Neural progenitor cell (in vitro differentiated cells): ENCODE measurements at regions not wholly inside any gene's neighbourhood (a gene's known extent, or its start where the extent isn't known, plus 50 kb on each side); places are given as distances from the start of the nearest gene placed in this dataset.
"Not testable (repeated sequence)": the region's sequence is repeated elsewhere in the genome, so short reads cannot be mapped to it uniquely, and the experiment has no call there.

Experiments
- DNase-seq: peaks from one replicate; pipeline ENCODE4 v3.0.0-alpha.2; 2016; ENCODE audit warnings: low spot score
- H2AFZ ChIP-seq: fragments of 200-600 bp; sonication (generic); replicated peaks from 2 replicates; pipeline ENCODE4 v1.6.1; 2016; ENCODE audit warnings: antibody characterized with exemption
- H3F3A ChIP-seq: fragments of 200-600 bp; sonication (generic); 2 replicates; pipeline ENCODE4 v1.6.1; 2016; ENCODE audit warnings: antibody characterized with exemption, low read depth
- H3K27ac ChIP-seq: fragments of 200-600 bp; sonication (generic); 2 replicates; pipeline ENCODE4 v1.5.1; 2016; ENCODE audit warnings: mild to moderate bottlenecking
- H3K27me3 ChIP-seq: fragments of 200-600 bp; sonication (generic); 2 replicates; pipeline ENCODE4 v1.6.1; 2016; ENCODE audit warnings: mild to moderate bottlenecking, moderate library complexity
- H3K36me3 ChIP-seq: fragments of 200-600 bp; sonication (generic); 2 replicates; pipeline ENCODE4 v1.5.1; 2016
- H3K4me1 ChIP-seq: fragments of 200-600 bp; sonication (generic); 2 replicates; pipeline ENCODE4 v1.6.1; 2016; ENCODE audit warnings: mixed run types
- H3K4me2 ChIP-seq: fragments of 200-600 bp; sonication (generic); 2 replicates; pipeline ENCODE4 v1.6.1; 2016
- H3K4me3 ChIP-seq: fragments of 200-600 bp; sonication (generic); 2 replicates; pipeline ENCODE4 v1.5.1; 2016
- H3K79me2 ChIP-seq: fragments of 200-600 bp; sonication (generic); 2 replicates; pipeline ENCODE4 v1.6.1; 2016; ENCODE audit warnings: low read depth
- H3K9ac ChIP-seq: fragments of 200-600 bp; sonication (generic); 2 replicates; pipeline ENCODE4 v1.6.1; 2016
- H3K9me3 ChIP-seq: fragments of 200-600 bp; sonication (generic); 2 replicates; pipeline ENCODE4 v1.5.1; 2016; ENCODE audit warnings: low read depth
- H4K20me1 ChIP-seq: fragments of 200-600 bp; sonication (generic); 2 replicates; pipeline ENCODE4 v1.6.1; 2016; ENCODE audit warnings: low read depth
- H3K27ac Mint-ChIP-seq: 3 replicates; pipeline ENCODE4 v1.8.0; 2021; ENCODE audit warnings: mixed read lengths
- H3K27me3 Mint-ChIP-seq: 2 replicates; pipeline ENCODE4 v1.8.0; 2022; ENCODE audit warnings: low read depth, mild to moderate bottlenecking, inconsistent platforms, moderate library complexity, mixed read lengths; ENCODE audit not compliant: insufficient read depth
- H3K36me3 Mint-ChIP-seq: 3 replicates; pipeline ENCODE4 v1.8.0; 2021; ENCODE audit warnings: mixed read lengths
- H3K4me1 Mint-ChIP-seq: 3 replicates; pipeline ENCODE4 v1.8.0; 2021; ENCODE audit warnings: mixed read lengths
- H3K4me3 Mint-ChIP-seq: 3 replicates; pipeline ENCODE4 v1.8.0; 2021; ENCODE audit warnings: mild to moderate bottlenecking, moderate library complexity, mixed read lengths
- H3K9me3 Mint-ChIP-seq: 3 replicates; pipeline ENCODE4 v1.8.0; 2020; ENCODE audit warnings: mixed read lengths
- CTCF ChIP-seq: fragments of 200-600 bp; sonication (generic); IDR thresholded peaks from 2 replicates; pipeline ENCODE4 v1.5.1; 2017; ENCODE audit warnings: antibody characterized with exemption, mild to moderate bottlenecking
- EZH2 ChIP-seq: fragments of 200-600 bp; sonication (generic); IDR thresholded peaks from 2 replicates; pipeline ENCODE4 v1.6.1; 2017; ENCODE audit warnings: antibody characterized with exemption, mild to moderate bottlenecking, moderate library complexity
- EZH2phosphoT487 ChIP-seq: fragments of 200-600 bp; sonication (generic); IDR thresholded peaks from 2 replicates; pipeline ENCODE4 v1.6.1; 2017; ENCODE audit warnings: antibody characterized with exemption

- Mint-ChIP-seq H3K9me3 (no peaks in the 10 kb centered on the region), H3K36me3 (no peaks in the 10 kb centered on the region), H3K4me1 (no peaks in the 10 kb centered on the region), H3K27ac (no peak overlapping the region), H3K4me3 (no peak overlapping the region), H3K27me3 (no peaks in the 10 kb centered on the region)
- TF ChIP-seq EZH2phosphoT487 (no peak), EZH2 (no peak), CTCF (no peak)
- DNase-seq: no peak
- Histone ChIP-seq H3K4me1 (no peaks in the 10 kb centered on the region), H3F3A (no peaks in the 10 kb centered on the region), H3K79me2 (no peaks in the 10 kb centered on the region), H2AFZ (no peak overlapping the region), H3K4me3 (no peak overlapping the region), H3K36me3 (no peaks in the 10 kb centered on the region), H3K4me2 (no peak overlapping the region), H4K20me1 (no peaks in the 10 kb centered on the region), H3K9me3 (no peaks in the 10 kb centered on the region), H3K27ac (no peak overlapping the region), H3K27me3 (no peaks in the 10 kb centered on the region), H3K9ac (no peak overlapping the region)
Measured at GRCh38 chr3:35446896-35447295, 192.4 kb upstream of the ARPP21 start.

GRCh38 chr3:35448121-35448520 lies 191.2 kb upstream of the ARPP21 start:
- DNase-seq: no peak
- H3K27ac ChIP-seq: no peak overlapping the region
- H3K4me2 ChIP-seq: no peak overlapping the region
- H3K4me3 ChIP-seq: no peak overlapping the region
- no peak for TF ChIP-seq EZH2phosphoT487
- TF ChIP-seq EZH2: no peak
- no peak for TF ChIP-seq CTCF
- H2AFZ ChIP-seq: no peak overlapping the region
- H3K4me1 ChIP-seq: no peaks in the 10 kb centered on the region
- H3K36me3 ChIP-seq: no peaks in the 10 kb centered on the region
- Mint-ChIP-seq H3K27ac (no peak overlapping the region), H3K27me3 (peaks cover 2% of the 10 kb centered on the region), H3K9me3 (no peaks in the 10 kb centered on the region), H3K36me3 (no peaks in the 10 kb centered on the region), H3K4me3 (no peak overlapping the region), H3K4me1 (peaks cover 2% of the 10 kb centered on the region)
- H3K9me3 ChIP-seq: no peaks in the 10 kb centered on the region
- no peaks in the 10 kb centered on the region for H4K20me1 ChIP-seq
- H3K27me3 ChIP-seq: no peaks in the 10 kb centered on the region
- no peaks in the 10 kb centered on the region for H3F3A ChIP-seq
- H3K9ac ChIP-seq: no peak overlapping the region
- no peaks in the 10 kb centered on the region for H3K79me2 ChIP-seq

- H3K9me3 ChIP-seq: no peaks in the 10 kb centered on the region
- no peaks in the 10 kb centered on the region for H3K36me3 Mint-ChIP-seq
- H3K4me1 ChIP-seq: no peaks in the 10 kb centered on the region
- H3F3A ChIP-seq: no peaks in the 10 kb centered on the region
- no peak overlapping the region for H3K27ac ChIP-seq
- no peaks in the 10 kb centered on the region for H4K20me1 ChIP-seq
- no peak for DNase-seq
- H3K4me1 Mint-ChIP-seq: peaks cover 2% of the 10 kb centered on the region
- H3K9ac ChIP-seq: no peak overlapping the region
- H3K36me3 ChIP-seq: no peaks in the 10 kb centered on the region
- TF ChIP-seq EZH2phosphoT487 (no peak), EZH2 (no peak), CTCF (no peak)
- peaks cover 2% of the 10 kb centered on the region for H3K27me3 Mint-ChIP-seq
- no peak overlapping the region for H3K4me3 Mint-ChIP-seq
- H2AFZ ChIP-seq: no peak overlapping the region
- peaks cover 3% of the 10 kb centered on the region for H3K9me3 Mint-ChIP-seq
- H3K79me2 ChIP-seq: no peaks in the 10 kb centered on the region
- H3K27ac Mint-ChIP-seq: no peak overlapping the region
- no peak overlapping the region for H3K4me3 ChIP-seq
- H3K27me3 ChIP-seq: no peaks in the 10 kb centered on the region
- no peak overlapping the region for H3K4me2 ChIP-seq
Measured at GRCh38 chr3:35448681-35449080, 190.6 kb upstream of the ARPP21 start.

GRCh38 chr3:35454819-35455218 lies 184.5 kb upstream of the ARPP21 start:
- not testable (repeated sequence) for H3K4me3 Mint-ChIP-seq

More at GRCh38 chr3:35454819-35455218, 184.5 kb upstream of the ARPP21 start:
- not testable (repeated sequence) for H3K36me3 Mint-ChIP-seq, H3K27me3 Mint-ChIP-seq, H3K27me3 ChIP-seq, H3K4me3 ChIP-seq, H4K20me1 ChIP-seq, H3K27ac ChIP-seq, DNase-seq, H3K4me2 ChIP-seq, H2AFZ ChIP-seq, H3K4me1 ChIP-seq, H3F3A ChIP-seq, H3K36me3 ChIP-seq, H3K4me1 Mint-ChIP-seq, H3K9me3 ChIP-seq, H3K79me2 ChIP-seq, H3K9ac ChIP-seq, H3K27ac Mint-ChIP-seq
- peaks cover 28% of the 10 kb centered on the region for H3K9me3 Mint-ChIP-seq
